ENCODE measurements at regions not wholly inside any gene's neighbourhood (a gene's known extent, or its start where the extent isn't known, plus 50 kb on each side); places are given as distances from the start of the nearest gene placed in this dataset.
"Not testable (repeated sequence)": the region's sequence is repeated elsewhere in the genome, so short reads cannot be mapped to it uniquely, and the experiment has no call there.

DNA sequence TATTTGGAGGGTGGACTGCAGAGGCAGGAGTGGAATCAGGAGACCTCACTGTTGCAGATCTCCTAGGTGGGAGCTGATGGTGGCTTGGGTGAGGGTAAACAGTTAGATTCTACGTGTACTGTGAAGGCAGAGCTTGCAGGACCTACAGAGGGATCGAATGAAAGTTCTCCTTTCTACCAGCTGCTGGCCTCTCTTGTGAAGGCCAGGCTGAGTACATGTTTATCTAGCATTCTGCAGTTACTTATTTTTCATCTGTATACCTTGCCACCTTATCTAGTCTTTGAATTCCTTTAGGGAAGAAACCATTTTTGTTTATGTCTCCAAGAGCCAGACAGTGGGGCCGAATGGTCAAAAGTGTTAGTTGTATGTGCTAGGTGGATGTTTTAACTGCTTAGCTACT is 57.6 kb downstream of the PTTG1 start:
- intact Hi-C loops (cut with DNase I): no loop called here
- ATAC-seq (no peak), DNase-seq (no peak)

DNA sequence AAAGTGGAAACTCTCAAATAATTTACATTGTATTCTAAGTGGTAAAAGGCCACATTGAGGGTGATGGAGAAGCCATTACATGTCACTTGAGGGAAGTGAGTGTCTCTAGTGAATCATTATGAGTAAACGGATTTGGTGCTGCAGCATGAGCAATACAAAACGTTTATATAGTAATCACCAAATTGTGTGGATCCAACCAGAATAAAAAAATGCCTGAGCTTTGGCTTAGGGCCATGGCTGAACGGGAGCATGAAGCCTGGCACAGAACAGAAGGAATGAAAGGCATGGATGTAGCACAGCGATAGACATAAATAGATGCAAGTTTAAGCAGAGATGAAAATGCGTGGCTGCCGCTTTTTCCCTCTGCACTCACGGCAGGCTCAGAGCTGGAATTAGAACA is 58.3 kb downstream of the PTTG1 start:
- intact Hi-C loops (cut with DNase I): no loop called here
- no peak for DNase-seq
- peak in 1 of 2 donors; percentile 27 for ATAC-seq

DNA sequence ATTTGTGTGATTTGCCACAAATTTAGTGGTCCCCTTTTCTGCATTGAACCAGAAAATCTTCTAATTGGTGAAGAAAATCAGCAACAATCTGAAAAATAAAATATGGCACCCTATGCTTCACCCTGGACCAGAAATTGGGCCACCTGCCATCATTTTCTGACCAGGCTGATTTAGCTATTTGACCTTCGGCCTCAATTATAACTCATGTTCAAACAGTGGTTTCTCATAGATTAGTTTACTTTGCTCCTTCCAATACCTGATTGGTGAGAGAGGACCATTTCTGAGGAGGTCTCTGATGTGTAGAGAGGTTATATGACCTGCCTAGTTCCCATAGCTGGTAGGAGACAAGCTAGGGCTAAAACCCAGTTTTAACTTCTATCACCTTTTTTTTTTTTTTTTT is 59.0 kb downstream of the PTTG1 start:
- no peak for DNase-seq
- ATAC-seq: no peak
- intact Hi-C loops (cut with DNase I): no loop called here

- no peak for DNase-seq
- no peak for ATAC-seq
- intact Hi-C loops (cut with DNase I): no loop called here
Observed at GRCh38 chr5:160484678-160485077, 63.0 kb downstream of the PTTG1 start.

DNA sequence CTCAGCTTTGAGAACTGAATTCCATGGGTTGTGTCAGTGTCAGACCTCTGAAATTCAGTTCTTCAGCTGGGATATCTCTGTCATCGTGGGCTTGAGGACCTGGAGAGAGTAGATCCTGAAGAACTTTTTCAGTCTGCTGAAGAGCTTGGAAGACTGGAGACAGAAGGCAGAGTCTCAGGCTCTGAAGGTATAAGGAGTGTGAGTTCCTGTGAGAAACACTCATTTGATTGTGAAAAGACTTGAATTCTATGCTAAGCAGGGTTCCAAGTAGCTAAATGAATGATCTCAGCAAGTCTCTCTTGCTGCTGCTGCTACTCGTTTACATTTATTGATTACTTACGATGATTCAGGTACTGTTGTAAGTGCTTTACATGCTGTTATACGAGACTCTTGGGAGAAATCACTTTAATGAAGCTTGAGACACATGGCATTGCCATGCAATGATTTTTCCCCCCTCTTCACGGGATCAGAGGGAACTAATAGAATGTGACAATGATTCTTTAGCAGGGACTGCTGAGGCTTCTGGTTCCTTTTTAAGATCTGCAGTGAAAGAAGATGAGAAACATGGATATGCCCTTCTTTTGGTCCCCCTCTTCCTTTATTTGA is 63.8 kb downstream of the PTTG1 start:
- intact Hi-C loops (cut with DNase I): no loop called here
- no peak for DNase-seq
- ATAC-seq: no peak

DNA sequence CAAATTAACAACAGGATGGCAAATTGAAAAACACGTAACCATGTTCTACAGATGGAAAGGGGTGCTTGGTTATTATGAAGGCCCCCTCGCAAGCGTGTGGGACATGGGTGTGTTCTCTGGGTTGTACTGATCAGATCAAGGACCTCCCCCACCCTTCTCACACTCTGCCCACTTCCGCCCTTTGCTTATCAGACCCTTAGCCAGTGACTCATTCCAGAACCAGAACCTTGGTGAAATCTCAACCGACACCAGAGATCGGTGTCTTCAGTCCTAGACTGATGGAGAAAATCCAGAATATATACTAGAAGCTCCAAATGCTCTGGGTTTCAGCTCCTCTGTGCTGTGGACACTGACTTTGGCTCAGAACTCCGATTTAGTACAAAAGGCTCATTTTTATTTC is 64.9 kb downstream of the PTTG1 start:
- ATAC-seq (no peak), DNase-seq (no peak)
- intact Hi-C loops (cut with DNase I): no loop called here

DNA sequence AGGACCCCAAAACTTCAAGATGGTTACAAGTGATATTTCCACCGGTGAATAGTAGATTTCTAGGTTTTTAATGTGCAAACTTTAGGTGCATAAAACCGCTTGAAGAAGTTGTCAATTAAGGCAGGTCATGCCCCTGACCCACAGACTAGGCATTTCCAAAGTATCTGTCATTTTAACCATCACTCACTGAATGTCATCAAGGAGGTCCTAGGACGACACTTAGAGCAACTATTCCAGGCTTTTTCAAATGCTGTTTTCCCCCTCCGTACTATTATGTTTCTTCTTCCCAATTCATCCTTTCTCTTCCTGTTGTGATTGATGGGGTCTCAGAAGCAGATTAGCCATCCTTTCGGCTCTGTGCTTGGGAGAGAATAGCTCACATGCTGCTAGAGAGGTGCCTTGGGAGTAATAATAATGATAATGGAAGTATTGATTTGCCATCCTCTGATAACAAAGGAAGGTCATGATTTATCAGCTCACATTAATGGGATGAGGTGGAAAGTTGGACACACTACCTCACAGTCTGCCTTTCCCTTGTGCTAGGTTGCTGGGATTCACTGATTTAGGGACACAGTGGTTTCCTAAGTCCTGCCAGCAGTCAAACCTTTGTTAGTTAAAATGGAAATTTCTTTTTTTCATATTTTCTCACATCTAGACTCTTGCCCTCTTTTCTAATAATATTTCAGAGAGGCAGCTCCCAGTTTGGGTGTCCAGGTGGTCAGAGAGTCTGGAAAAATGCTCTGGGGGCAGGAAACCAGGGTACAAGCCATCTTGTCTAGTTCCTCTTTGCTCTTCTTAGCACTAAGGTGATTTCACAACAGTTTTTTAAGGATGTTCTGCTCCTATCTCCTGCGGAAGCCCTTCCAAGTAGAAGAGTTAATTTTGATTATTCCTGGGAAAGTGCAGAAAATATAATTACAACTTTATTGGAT is 67.0 kb downstream of the PTTG1 start:
- no peak for ATAC-seq
- no peak for DNase-seq
- intact Hi-C loops (cut with DNase I): no loop called here

DNA sequence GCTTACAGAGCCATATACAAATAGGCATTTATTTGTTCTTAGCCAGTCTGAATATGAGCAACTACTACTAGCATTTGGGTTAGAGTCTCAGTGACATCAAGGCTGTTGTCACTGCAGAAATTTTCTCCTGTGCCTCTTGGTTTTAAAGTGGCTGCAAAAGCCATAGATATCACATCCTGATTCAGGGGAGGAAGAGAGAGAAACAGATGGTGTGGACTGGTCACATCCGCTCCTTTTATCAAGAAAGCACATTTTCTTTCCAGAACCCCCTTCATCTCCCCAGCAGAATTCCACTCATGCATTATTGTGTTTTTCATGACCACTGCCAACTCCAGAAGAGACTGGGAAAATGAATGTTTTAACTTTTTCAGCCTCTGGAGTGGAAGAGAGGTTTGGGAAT is 69.8 kb downstream of the PTTG1 start:
- intact Hi-C loops (cut with DNase I): no loop called here
- no peak for DNase-seq
- ATAC-seq: no peak

DNA sequence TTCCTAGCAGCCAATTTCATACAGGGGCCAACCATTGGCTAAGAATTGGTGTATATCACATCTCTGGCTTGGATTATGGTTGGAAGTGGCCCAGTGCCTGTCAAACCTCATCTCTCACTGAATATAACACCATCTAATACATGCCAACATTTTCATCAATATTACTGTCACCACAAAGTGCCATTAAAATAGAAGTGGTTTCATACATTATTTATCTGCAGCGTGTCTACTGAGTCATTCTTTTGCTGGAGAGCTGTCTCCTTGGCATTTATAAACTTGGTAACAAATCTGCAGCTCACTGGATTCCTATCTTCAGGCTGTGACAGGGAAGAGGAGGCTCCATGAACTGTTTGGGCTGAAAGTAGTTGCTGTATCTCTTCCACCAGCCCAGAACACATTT is 70.9 kb downstream of the PTTG1 start:
- DNase-seq (no peak), ATAC-seq (no peak)
- intact Hi-C loops (cut with DNase I): no loop called here

DNA sequence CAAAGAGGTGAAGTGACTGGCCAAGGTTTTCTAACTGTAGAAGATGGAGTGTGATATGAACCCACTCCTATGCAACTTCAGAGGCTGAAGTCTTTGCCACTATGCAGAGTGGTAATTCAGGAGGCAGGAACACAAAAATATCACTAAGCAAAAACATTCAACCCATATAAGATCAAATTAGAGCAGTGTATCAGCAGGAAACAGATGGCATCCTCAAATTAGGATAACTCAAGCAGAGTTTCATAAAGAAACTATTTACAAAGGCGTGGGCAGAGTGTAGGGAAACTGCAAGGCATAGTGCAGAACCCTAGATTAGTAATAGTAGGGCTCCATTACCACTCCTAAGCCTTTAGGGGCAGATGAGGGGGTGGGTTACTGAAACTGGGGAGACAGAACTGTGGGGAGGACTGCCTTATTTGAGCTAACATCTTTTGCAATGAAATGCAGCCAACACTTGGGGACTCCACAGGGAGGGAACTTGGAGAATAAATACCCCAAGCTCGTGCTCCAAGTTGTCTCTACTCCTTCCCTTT is 72.2 kb downstream of the PTTG1 start:
- DNase-seq (no peak), ATAC-seq (no peak)
- intact Hi-C loops (cut with DNase I): no loop called here

- intact Hi-C loops (cut with DNase I): no loop called here
- ATAC-seq: no peak
- DNase-seq: no peak
Observed at GRCh38 chr5:160494451-160494850, 72.8 kb downstream of the PTTG1 start.

GRCh38 chr5:160496334-160496733 is 74.7 kb downstream of the PTTG1 start:
- ATAC-seq (no peak), DNase-seq (no peak)
- intact Hi-C loops (cut with DNase I): no loop called here

DNA sequence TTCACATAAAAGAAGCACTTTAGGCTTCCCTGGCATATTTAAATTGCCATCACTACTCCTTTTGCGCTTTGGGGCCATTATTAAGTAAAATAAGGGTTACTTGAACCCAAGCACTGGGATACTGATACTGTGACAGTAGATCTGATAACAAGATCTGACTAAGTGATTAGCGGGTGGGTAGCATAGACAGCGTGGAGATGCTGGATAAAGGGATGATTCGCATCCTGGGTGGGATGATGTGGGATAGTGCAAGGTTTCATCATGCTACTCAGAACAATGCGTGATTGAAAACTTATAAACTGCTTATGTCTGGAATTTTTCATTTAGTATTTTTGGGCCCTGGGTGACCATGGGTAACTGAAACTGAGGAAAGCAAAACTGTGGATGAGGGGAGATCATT is 75.1 kb downstream of the PTTG1 start:
- intact Hi-C loops (cut with DNase I): no loop called here
- ATAC-seq (no peak), DNase-seq (no peak)

GRCh38 chr5:160497878-160498277 is 76.2 kb downstream of the PTTG1 start:
- intact Hi-C loops (cut with DNase I): no loop called here
- DNase-seq (no peak), ATAC-seq (no peak)

GRCh38 chr5:160498441-160499043 is 76.9 kb downstream of the PTTG1 start:
- intact Hi-C loops (cut with DNase I); DNase-seq; ATAC-seq: not testable (repeated sequence)

GRCh38 chr5:160500786-160501779 is 79.4 kb downstream of the PTTG1 start:
- ATAC-seq: peak in 1 of 2 donors; percentile 69
- intact Hi-C loops (cut with DNase I): no loop called here
- no peak for DNase-seq

- intact Hi-C loops (cut with DNase I): no loop called here
- ATAC-seq: no peak
Observed at GRCh38 chr5:160504906-160505305, 83.3 kb downstream of the PTTG1 start.

DNA sequence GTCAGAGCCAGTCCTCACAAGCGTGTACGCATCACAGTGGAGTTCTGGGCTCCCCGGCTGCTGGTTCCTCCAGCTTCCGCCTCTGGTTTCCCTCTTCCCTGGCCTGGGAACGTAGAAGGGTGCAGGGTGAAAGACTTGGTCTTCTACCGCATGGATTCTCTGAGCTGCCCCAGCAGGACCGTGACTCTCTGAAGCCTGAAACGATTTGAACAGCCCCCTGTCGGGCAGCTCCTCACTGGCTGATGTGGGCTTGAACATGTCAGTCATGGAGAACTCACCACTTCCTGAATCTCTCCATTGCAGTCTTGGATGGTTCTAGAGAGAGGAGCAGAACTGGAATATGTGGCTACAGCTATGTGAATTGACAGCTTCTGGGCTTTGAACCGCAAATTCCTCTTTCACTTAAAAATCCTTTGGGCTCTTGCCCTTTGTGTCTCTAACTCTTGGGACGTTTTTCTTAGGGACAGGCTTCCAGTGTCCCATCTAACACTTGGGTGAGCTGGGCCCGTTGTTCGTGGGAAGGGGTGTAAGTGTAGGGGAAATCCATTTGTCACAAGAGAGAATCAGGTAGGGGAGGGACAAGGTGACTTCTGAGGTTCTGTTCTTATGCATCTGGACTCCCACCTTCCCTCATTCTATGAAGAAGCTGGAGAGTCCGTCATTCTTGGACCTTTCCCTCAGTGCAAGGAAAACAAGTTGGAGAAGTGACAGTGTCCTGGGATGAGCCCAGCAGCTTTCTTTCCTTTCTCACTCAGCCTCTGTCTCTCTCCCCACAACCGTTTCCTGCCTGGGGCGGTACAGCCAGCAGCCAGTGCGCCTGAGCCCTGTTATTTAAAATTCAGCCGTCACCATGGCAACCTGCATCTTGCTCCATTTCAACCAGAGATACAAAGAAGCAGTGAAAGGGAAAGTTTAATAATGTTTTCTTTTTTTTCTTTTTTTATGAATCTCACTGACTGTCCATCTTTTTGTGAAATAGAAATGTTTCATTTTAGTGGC is 84.7 kb downstream of the PTTG1 start:
- DNase-seq (peak; percentile 56), ATAC-seq (peak; percentile 49 to 64)
- intact Hi-C loops (cut with DNase I): no loop called here

More at GRCh38 chr5:160504906-160505305, 83.3 kb downstream of the PTTG1 start:
- no peak for DNase-seq

Measured in left cardiac atrium (tissue), 4 donors.